NCI-H524 (cell line): ENCODE measurements at regions not wholly inside any gene's neighbourhood (a gene's known extent, or its start where the extent isn't known, plus 50 kb on each side); places are given as distances from the start of the nearest gene placed in this dataset.
A peak's percentile ranks its signal among the peaks of the same experiment; 100 is the strongest.
"Not testable (repeated sequence)": the region's sequence is repeated elsewhere in the genome, so short reads cannot be mapped to it uniquely, and the experiment has no call there.

Experiments
- DNase-seq, 2 experiments: peaks; one replicate each; lab custom pipeline; 2025; lab: John Stamatoyannopoulos, UW

DNA sequence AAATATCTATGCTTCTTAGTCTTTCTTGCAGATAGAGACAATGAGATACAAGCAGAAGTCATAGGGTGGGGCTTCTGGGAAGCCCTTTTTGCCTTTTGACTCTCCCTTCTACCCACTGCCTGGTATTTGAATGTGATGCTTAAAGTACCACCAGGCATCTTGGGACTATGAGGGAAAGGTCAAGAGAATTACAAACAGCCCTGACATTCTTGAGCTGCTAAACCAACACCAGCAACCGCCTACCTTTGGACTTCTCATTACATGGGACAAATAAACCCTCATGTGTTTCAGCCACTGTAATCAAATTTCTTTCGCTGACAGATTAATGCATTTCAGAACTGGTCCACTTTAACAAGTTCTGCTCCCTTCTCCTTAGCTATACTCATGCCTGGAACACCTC, 112.8 kb downstream of the LUZP4 start:
- DNase-seq = no peak

DNA sequence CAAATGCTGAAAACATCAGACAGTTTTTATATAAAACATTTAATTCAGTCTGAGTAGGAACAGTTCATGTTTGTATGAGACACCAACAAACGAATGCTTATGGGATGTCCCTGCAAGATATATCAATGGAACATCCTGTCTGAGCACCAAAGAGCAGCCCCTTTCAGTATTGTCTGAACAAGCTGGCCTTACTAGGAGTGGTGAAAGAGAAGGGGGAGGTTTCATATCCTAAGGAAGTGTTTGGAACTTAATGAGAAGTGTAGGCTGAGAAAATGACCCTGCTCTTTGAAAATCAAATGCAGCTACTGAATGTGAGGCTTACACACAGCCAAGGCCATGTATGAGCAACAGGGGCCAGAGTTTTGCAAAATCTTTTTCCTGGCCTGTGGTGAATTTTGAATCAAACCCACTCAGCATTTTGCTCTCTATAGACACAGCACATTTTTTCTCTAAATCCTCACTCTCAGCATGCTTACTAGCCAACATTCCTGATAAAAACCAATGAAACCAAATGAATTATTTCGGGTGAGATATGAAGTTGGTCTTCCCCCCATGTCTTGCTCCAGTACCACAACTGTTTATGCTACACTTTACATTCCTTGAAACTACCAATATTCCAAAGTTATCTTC, 119.4 kb downstream of the LUZP4 start:
- DNase-seq = no peak

DNA sequence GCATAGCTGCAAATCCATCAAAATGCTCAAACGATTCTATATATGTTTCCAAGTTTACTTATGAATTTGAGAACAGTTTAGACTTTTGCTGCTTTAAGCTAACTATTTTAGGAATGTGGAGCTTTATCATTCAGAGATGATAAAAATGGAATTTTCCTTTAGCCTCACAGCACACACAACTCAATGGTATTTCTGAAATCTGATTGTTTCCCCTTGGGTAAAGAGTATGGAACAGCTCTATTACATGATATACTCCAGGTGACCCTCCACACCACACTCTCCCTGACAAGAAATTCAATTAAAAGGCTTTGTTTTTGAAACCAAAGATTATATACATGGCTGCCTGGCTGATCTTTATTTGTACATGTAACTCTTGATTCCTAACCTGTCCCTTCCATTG, 120.0 kb downstream of the LUZP4 start:
- DNase-seq = no peak

DNA sequence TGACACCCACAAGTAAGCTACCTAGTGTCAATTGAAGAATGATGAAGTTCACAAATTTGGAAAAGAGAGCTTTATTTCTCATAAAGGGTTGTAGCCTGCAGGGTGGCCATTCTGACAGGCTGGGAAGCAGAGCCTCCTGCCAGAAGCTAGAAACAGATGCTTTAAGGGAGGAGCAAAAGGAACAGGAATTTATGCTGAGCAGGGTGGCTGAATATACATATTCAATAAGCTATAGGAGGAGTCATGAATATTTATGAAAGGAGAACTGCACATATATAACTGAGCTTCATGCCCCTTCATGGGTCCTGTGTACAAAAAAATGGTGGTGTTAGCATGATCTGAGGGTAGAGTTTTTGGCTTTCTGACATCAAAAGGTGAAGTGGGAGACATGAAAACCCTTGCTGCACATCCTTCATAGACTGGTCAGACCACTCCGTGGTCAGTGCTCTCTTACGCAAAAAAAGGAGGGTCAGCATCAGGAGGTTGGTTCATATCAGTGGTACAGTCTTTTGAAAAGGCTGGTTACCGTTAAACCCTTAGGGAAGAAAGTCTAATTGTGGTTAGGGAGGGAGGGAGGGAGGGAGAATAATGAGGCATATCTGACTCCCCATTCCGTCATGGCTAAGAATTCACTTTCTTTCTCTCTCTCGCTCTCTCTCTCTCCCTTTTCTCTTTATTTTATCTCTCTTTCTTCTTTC, 121.4 kb downstream of the LUZP4 start:
- no peak for DNase-seq

DNA sequence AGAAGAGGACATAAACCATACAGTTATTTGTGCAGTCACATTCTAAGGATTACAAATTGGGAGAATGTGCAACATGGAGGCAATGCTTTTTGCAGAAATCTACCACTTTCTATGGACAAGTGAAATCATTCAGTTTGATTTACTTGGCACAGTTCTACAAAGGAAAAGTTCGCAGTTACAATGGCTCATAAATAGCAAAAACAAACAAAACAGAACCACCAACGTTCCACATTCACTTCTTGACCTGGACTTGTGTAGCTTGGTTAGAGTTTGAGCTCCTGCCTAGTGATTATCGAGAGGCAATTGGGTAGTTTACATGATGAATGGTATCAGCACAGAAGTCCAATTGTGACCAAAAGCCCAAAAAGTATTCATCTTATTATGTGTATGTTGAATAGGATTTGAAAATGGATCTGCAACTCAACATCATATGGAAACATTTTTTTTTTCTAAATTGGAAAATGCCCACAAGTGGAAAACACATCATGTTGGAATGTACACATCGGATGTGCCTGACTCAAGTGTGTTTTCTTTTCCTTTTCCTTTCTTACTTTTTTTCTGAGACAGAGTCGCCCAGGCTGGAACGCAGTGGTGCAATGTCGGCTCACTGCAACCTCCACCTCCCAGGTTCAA, 123.8 kb downstream of the LUZP4 start:
- DNase-seq = no peak

DNA sequence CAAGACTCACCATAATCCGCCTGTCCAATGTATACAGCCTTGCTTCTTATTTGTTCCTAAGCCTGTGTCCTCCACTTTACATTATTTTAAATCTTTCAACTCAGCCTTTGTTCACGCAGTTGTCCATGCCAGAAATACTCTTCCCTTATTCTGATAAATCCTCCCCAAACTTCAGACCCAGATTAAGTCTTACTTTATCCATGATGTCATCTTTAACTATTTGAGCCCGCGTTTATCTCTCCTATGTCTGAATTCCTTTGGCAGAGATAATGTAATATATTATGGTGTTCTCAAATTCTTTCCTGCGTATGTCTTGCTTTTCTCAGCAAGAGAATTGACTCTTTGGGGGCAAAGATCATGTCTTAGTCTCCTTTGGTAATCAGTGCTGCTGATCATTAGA, 129.6 kb downstream of the LUZP4 start:
- DNase-seq = no peak

DNA sequence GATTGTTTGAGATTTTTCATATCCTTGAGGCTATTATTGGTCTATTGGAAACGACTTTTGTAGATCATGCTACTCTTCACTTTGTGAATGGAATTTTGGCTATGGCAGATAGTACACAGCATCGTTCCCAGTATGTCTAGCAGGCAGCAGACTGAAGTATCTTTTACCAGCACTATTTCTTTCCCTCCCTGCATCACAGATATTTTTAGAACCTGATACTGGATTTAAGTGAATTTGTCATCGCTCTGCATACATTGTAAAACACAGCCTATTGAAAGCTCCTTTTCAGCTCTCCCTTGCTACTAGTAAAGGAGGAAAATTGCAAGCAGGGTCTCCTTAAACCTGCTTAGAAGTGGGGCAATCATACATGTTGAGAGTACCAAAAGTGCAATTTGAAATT, 133.6 kb downstream of the LUZP4 start:
- DNase-seq = no peak

DNA sequence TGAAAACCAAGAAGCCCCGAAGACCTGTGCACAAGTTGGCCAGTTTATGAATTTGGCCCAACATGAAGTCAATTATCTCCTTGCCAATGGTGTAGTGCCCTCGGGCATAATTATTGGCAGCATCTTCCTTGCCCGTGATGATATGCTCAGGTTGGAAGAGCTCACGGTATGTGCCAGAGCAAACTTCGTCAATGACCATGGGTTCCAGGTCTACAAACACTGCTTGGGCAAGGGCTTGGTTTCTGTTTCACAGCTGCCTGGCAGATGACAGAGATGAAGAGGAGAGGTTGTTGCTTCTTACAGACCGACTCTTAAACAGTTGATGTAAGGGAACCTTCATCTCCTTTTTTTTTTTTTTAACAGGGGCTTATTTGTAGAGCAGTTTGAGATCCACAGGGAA, 135.6 kb upstream of the PLS3 start:
- no peak for DNase-seq

DNA sequence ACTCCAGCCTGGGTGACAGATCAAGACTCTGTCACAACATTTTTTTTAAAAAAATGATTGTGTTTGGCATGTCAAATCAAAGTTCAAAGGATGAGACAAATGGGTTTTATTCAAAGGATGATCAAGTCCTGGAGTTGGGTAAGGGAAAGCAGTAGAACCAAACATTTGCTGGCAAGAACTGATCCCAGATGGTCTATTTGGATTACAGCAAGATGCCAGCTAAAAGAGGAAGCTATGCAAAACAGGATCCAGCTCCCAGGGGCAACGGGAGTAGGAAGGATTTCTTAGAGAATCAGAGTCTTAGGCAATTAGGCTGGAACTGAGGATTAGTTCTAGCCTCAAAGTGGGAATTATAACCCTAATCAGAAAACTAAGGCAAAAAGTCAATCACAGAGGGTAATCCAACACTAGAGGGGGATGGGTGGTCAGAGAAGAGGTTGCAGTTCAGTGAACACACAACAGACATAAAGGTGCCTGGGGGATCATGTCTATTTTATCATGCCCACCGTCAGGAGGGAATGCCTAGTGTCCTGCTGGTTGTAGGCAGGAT, 133.0 kb upstream of the PLS3 start:
- DNase-seq = peak; percentile 84 to 89

DNA sequence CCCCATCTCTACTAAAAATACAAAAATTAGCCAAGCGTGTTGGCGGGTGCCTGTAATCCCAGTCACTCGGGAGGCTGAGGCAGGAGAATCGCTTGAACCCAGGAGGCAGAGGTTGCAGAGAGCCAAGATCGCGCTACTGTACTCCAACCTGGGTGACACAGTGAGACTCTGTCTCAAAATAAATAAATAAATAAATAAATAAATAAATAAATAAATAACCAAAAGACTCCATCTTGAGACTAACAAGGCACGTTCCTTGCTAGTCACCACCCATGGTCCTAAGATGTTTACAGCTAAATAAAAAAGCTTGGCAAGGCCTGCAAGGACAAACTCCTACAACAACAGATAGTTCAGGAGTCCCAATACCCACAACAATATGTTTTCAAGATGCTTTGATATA, 126.1 kb upstream of the PLS3 start:
- not testable (repeated sequence) for DNase-seq

DNA sequence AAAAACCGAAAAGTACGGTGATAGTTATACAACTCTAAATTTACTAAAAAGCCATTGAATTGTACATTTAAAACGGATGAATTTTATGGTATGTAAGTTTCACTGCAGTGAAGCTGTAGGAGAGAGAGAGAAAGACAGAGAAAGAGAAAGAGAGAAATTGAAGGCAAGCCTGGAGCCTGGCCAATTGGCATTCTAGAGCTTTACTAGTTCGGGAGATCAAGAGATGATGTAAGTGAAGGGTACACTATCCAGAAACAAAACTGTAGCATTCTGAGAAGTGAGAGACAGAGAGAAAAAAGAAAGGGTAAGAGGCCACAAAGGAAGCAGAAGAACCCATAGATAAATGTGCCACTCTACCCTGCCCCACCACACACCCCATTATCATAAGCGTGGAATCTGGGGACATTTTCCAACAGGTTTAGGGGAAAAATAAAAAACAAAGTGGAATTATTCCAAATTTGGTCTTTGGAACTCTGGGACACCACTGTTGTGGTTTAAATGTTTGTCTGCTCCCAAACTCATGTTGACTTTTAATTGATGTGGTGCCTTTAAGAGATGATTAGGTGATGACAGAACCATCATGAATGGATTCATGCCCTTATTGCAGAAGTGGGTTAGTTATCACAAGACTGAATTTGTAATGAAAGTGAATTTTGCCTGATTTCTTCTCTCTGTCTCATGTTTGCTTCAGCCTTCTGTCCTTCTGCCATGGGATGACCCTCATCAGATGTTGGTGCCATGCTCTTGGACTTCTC, 123.0 kb upstream of the PLS3 start:
- DNase-seq = no peak

DNA sequence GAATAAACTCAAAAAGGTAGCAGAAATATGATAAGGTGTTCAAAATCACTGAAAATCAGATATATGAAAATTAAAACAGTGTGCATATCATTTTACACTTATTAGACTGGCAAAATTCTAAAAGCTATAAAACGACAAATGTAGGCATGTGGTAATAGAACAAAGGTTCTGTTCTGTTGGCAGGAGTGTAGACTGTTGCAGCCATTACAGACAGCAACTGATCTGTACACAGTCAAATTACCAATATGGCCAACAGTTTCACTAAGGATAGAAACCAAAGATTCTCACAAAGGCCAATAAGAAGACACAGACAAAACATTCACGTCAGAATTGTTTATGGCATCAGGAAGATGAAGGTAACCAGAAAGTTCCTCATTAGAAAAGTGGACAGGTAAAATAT, 112.8 kb upstream of the PLS3 start:
- no peak for DNase-seq

DNA sequence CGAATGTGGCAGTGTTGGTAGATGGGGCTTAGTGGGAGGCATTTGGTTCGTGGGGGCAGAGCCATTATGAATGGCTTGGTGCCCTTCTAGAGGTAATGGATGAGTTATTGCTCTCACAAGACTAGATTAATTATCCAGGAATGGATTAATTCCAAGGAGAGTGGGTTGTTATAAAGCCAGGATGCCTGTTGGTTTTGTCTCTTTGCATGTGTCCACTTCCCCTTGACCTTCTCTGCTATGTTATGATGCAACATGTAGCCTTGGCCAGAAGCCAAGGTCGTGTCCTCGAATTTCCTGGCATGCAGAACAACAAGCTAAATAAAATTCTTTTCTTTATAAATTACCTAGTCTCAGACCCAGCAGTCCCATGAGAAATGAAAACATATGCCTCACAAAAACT, 111.2 kb upstream of the PLS3 start:
- DNase-seq = no peak

DNA sequence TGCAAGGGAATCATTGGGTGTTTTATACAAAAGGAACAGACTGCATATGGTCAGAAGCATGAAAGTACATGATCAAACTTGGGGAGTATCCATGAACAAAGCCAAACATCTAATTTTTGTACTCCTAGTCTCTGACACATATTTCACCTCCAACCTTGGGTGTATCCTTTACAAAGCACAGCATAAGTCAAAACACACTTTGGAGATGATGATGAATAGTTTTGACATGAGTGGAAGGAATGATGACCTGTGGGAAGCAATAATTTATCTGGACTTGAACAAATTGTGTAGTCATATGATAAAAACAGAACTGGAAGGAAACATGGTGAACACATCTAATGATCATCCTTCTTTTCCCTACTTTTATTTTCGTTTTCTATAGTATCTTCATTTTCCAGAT, 108.7 kb upstream of the PLS3 start:
- DNase-seq = no peak

DNA sequence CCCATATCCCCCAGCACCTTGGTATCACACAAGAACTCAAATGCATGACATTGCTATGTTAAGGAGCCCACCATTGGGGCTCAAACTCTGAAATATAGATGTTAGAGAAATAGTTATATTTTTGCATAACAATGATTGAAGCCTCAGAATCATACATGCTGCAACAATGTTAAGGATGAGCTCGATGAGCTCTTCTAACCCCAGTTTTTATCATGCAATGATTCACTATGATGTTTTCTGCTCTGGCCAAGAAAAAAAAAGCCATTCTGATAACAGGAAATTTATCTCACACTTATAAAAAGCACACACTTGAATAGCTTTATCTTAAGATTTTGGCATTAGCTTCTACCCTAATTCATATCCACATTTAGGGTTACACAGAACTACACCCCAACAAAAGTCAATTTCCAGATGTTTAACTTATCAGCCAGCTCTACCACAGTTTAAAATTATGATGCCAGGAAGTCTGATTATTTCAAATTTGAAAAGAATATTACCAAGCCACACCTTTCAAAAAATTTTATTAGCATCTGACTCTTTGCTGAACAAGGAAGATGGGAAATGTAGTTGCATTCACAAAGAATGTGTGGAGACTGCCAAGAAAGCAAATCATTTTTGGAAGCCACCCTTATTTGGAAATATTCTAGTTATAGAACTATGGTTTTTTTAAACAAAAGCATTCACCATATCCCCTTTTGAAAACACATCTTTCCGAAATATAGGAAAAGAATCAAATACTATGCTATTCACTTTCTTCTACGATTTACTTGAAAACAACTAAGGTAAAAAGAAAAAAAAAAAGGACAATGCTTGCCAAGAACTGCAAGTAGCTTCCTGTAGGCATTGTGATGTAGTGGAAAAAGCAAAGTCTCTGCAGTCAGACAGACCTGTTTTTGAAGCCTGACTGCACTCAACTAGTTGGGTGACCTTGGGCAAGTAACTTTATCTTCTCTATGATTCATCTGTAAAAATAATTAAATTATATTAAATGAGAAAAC, 100.8 kb upstream of the PLS3 start:
- no peak for DNase-seq

DNA sequence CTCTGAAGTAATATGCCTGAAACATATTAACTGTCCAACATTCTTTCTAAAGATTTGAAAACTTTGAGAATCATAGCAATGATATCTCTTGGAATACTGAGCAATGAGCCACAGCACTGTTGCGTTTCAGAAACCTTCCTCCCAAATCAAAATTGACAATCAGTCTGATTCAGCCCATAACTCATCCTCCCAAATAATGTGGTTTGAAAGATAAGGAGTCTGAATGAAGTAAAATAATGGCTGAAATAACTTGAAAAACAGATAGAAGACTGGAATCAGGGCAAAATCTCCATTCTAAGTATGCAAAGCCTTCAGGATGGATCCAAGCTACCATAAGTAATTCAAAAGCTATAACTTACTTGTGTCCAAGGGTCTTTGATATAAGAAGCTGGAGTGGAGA, 98.6 kb upstream of the PLS3 start:
- DNase-seq = no peak

DNA sequence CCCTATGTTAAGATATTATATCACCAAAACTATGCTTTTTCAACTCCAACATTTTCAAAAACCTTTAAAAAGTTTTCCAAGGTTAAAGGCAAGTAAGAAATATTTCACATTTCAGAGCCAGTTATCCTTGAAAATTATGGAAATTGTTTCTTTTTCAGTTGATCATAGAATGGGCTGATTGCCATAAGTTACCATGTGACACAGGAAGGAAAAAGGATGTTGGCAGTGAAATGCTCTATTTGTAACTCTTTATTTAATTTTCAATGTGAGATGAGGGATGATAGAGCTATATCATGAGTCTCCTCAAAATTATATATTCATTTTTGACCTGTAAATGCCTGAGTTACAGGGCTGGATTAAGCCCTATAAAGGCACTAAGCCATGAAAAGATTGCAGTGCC, 93.0 kb upstream of the PLS3 start:
- no peak for DNase-seq

DNA sequence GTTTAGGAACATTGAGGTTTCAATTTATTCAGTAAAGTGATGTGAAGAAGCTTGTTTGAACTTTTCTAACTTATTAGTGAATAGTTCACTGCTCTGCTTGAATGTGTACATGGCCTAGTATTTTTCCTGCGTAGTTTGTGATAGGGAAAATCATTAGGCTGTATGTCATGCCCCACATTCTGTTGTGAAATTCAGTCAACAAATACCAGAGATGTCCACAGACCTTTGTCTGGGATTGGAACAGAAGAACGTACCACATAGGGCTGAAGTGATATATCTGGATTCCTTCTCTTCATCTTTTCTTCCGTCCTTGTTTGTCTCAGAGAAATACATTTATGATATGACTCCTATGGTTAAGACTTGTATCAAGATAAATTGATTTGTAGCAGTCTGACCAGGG, 88.8 kb upstream of the PLS3 start:
- DNase-seq = no peak

DNA sequence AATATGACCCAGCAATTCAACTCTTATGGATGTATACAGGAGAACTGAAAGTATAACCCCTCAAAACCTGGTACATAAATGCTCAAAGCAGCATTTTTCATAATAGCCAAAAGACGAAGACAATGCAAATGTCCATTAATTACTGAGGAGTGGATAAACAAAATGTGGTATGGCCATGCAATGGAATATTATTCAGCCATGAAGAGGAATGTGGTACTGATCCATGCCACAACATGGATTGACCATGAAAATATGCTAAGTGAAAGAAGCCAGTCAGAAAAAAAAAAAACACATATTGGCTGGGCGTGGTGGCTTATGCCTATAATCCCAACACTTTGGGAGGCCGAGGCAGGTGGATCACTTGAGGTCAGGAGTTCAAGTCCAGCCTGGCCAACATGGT, 74.5 kb upstream of the PLS3 start:
- no peak for DNase-seq

DNA sequence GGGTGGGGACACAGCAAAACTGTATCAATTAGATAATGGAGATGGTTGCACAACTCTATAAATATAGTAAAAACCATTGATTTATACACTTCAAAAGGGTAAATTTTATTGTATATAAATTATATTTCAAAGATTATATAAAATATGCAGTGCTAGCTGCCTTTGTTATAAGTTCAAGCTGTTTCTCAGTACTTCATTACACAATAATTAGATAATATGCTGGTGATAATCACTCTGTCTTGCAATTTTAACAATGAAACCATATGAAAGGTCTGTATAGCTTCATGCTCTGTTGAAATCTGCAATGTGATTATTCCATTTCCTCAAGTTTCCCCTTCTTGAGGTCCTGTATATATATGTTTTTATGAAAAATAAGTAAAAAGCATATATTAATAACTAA, 73.4 kb upstream of the PLS3 start:
- DNase-seq = no peak

DNA sequence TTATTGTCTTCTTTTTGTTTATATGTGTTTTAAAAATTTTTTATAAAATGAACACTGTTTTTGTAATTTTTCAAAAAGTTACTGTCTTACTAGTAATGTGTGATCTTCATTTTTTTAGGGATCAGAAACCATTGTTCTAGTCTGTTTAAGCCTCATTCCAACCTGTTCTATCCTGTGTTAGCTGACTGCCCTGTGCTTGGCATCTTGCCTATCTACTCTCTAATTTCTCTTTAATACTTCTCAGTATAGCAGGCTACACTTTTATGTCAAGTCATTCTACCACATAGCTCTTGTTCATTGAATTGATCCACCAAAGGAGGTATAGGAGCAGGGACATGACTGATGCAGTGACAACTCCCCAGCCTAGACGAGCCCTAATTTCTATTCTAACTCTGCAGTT, 70.2 kb upstream of the PLS3 start:
- DNase-seq = no peak
